ENCODE measurements at regions not wholly inside any gene's neighbourhood (a gene's known extent, or its start where the extent isn't known, plus 50 kb on each side); places are given as distances from the start of the nearest gene placed in this dataset.

DNA sequence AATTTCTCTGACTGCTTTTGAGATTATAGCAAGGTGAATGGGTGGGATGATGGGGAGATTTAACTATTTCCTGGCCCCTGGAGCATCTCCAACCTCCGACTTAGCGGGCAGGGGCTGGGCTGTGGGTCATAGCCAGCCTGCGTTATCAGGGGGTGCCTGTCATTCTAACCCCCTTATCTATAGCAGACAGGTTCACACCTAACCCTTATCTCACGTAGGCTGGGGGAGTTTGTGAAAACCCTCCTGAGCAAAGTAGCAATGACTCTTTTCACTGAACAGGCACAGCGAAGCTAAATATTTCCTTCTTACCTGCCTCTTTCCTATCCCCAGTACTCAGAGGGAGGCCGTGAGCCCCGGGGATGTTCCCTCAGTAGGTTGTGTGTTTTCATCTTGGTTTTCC lies 511.4 kb upstream of the B3GAT1 start:
- ATAC-seq: no peak
- intact Hi-C loops (cut with micrococcal nuclease): no loop called here
- no peak for DNase-seq

DNA sequence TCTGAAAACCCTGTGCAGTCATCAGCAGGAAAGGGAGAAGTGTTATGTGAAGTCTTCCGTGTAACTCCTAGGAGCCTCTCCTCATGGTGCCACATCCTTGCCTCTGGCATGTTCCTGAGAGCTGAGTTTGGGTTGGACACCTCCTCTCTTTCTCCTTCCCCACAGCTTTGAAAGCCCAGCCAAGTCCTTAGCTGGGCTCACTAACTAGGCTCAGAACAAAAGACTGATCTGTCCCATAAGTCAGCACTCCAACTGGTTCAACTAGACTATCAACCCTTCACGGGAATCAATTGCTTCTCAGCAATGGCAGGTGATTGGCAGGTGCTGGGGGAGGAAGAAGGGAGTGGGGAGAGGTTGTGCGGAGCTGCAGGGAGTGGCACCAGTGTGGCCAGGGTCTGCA lies 509.9 kb upstream of the B3GAT1 start:
- DNase-seq: no peak

DNA sequence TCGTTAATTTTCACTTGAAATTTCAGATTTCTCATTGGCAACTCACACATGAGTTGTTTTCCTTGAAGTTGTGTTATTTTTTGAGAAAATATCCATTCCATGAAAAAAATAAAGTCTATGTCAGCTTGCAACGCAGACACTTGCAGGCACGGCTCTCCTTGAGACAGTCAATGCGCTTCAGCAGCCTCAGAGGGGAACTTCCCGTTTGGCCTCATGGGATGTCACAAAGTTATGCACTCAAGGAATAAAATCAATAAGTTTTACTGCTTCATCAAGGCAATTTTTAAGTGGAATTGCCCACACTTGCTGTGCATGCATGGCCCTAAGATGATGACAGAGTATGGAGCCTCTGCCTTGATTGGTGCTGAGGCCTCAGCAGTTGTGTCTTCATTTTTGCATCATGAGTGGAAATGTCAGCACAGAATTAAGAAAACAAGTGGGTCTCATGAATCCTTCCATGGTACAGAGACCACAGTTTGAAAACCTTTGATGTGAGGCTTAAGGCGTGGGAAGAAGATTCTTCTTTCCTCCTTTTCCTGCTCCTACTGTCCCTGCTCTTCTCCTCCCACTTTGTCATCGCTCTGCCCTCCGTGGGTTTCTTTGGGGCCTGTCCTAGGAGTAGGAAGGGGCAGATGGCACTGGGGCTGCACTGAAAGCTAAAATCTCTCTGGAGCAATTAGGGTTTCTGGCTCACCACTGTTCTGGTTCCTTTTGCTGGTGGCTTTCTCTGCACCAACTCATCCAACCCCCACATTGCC lies 509.0 kb upstream of the B3GAT1 start:
- intact Hi-C loops (cut with micrococcal nuclease): no loop called here
- DNase-seq (no peak), ATAC-seq (no peak)

More for the DNA sequence above, 509.9 kb upstream of the B3GAT1 start:
- no peak for ATAC-seq
- intact Hi-C loops (cut with micrococcal nuclease): no loop called here

DNA sequence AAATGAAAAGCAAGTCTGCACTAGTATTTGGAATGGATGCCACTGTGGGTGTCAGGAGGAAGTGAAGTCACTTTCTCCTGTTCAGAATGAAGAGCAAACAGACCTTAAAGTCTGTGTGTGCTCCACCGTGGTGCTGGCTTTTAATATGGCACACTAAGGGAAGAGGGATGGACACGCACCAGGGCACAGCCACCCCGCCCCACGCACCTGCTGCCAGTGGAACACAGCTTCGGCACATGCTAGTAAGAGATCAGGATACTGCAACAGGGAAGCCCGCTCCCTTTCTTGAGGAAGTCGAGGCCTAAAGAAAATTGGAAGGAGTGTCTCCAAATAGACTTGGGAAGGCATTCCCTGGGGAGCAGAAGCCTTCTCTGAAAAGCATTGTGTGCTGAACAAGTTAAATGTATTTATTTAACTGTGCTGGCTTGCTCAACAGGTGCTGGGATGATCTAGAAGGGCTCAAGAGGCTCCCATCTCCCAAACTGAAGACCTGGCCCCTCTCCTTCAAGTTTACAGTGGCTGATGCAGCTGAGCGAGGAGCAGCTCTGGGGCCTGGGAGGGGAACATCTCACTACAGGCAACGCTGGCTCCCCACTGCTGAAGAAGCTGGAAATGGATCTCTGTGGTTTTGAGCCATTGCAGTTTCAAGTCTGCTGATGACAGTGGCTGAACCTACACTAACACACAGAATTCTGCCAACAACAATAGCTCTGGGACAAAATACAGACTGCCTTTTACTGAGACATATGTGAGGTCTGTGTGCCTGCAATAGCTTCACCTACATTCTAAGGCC lies 504.6 kb upstream of the B3GAT1 start:
- ATAC-seq: no peak
- intact Hi-C loops (cut with micrococcal nuclease): no loop called here

DNA sequence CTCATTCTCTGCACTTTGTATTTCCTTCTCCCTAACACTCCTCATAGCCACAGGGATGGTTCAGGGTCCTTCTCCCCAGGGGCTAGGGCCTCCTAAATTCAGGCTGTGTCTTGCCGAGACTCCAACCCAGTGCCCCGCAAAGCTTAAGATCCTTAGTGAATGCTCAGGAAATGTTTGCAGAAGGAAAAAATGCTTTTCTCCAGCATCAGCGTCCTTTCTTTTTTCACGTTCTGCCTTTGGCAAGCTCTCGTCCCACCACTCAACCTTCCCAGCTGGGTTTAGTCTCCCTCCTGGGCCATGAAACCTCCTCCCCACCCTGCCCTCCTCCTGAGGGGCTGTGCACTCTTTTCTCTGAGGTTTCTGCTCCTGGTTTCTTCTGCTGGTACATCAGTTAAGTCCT lies 503.8 kb upstream of the B3GAT1 start:
- intact Hi-C loops (cut with micrococcal nuclease): no loop called here
- DNase-seq: no peak
- ATAC-seq: no peak

More for the DNA sequence above, 504.6 kb upstream of the B3GAT1 start:
- DNase-seq: no peak

DNA sequence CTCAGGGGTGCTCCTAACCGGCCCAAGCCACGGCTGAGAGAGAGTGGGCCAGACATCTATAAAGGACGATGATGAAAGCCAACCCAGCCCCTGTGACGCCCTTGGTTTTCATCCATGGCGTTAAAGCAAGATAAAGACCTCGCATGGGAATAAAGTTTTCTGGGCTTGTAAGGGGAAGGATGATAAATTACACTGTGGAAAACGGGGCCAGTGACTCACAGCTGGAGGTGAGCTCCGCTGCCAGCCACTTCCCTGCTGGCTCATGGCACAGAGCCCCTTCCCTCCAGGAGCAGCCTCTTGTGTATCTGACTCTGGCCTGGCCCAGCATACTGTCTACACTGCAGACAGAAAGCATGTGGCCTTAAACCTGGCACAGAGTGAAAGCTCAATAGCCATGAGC lies 503.2 kb upstream of the B3GAT1 start:
- peak; percentile 95 for ATAC-seq
- DNase-seq: peak; percentile 78
- intact Hi-C loops (cut with micrococcal nuclease): no loop called here

DNA sequence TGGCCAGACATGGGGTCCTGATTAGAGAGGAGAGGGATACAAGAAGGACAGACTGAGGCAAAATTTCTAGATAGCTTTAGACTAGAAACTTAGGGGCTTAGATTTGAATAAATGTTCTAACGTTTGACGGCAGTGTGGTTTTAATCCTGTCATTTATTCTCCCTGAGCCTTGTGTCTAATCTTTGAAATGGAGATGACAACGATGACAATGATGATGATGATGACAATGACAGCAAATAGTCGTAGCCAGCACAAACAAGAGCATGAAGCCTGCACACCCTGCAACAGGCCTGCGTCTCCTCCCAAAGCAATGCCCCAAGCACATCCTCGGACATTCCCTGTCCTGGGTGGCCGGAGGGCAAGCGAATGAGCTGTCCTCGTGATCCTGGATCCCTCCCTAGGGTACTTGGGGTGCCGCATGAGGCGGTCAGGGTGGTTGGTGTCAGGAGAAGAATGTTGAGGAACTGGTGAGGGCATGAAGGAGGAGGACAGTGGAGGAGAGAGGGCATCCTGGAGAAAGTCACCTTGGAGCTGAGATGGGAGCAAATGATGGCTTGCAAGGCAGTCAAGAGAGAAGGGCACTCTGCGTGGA lies 502.1 kb upstream of the B3GAT1 start:
- intact Hi-C loops (cut with micrococcal nuclease): no loop called here
- no peak for ATAC-seq

DNA sequence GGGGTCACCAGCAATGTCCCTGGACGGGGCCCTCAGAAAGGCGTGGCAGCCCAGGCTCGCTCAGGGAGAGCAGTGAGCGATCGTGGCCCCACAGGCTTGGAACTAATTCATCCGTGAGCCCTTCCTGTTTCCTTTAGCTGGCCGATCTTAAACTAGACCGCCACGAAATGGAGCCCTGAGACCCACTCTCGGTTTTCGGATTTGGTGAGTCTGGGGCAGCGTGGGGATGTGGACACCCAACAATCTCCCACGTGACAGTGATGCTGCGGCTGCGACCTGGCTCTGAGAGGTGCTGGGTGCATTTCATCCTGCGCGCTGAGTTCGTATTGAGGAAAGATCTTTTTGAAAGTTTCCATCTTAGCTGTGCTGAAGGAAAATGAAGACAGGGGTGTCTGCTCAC lies 501.3 kb upstream of the B3GAT1 start:
- ATAC-seq: no peak
- no peak for DNase-seq

More for the DNA sequence above, 502.1 kb upstream of the B3GAT1 start:
- DNase-seq: no peak

DNA sequence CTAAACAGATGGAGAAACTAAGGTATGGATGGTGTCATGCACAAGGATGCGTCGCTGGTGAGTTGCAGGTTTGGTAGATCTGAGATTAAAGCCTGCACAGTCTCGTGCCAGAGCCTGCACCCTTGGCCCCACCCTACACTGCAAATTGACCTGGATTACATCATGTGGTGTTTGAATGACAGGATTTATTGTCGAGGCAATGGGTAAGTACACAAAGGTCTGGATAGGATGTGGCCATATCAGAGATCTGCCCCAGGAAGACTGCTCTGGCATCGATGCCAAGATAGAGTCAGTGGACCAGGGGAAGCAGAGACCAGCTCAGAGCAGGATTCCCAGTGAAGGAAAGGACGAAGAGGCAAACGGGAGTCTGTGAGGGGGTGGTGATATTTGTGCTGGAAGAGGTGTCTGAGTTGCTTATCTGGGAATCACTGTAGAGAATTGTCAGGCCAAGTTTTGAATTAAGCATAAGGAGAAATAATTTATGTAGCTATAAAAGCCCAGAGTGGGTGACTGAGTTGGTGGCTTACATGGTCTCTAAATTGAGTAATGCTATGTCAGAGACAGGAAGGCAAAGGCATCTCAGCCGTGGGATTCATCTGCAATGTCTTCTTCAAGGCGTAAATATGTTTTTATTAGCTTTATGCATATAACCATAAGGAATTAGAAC lies 499.6 kb upstream of the B3GAT1 start:
- no peak for ATAC-seq
- no peak for DNase-seq
- intact Hi-C loops (cut with micrococcal nuclease): no loop called here

More for the DNA sequence above, 501.3 kb upstream of the B3GAT1 start:
- intact Hi-C loops (cut with micrococcal nuclease): no loop called here

DNA sequence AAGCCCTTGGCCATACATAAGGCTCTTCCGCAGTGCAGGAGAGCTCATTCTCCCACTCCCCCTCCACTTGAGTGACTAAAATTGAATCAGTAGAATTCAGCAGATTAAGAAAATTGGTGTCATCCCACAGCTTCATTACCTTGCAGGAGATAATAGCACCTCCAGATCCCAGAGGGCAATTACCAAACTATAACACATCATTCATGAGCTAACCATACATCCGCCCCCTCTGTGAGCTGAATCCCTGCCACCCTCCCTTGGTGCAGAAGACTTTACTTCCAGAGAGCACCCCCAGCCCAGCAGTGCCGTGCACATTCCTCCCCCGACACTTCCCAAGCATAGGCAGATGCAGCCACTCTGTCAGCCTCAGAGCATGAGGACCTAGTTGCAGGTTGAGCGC lies 496.5 kb upstream of the B3GAT1 start:
- no peak for ATAC-seq
- intact Hi-C loops (cut with micrococcal nuclease): no loop called here

DNA sequence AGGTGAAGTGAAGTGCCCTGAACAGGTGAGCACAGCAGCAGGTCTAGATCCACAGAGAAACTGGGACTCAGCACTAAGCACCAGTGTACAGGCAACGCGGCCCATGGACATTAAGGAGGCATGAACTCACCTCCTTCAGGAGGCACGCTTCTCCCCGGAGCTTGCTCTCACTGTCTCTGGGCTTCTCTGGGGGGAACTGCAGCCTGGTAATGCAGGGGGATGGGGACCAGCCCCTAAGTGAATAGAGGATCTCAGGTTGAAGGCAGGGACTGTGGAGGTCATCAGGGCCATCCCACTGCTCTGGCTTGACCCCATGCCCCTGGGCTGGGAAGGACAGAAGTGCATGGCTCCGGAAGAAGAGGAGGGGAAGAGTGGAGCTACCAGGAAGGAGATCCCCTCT lies 495.6 kb upstream of the B3GAT1 start:
- intact Hi-C loops (cut with micrococcal nuclease): no loop called here
- ATAC-seq: no peak

More for the DNA sequence above, 496.5 kb upstream of the B3GAT1 start:
- no peak for DNase-seq

DNA sequence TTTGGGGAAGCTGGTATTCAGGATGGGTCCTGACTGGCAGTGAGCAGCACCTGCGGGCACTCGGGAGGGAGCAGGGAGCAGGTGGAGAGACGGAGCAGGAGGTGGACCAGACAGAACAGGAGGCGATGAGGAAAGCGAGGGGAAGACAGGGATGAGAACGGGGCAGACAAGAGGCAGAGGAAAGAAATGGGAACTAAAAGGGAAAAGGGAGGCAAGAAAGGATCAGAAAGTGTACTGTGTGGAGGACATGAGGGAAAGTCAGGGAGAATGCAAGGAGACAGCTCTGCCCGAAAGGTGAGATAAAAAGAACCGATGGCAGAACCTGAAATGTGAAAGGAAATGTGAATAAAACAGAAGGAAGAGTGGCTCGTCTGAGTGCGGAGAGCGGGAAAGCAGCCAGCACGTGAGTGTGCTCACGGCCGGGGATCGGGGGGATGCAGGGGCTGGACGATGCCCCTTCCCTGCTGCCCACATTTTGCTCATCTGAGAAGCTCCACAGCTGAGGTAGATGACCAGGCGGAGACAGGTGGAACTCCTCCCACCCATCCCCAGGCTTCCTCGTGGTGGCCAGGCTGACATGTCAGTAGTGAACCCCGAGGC lies 494.4 kb upstream of the B3GAT1 start:
- ATAC-seq: no peak
- no peak for DNase-seq
- intact Hi-C loops (cut with micrococcal nuclease): no loop called here

More for the DNA sequence above, 495.6 kb upstream of the B3GAT1 start:
- no peak for DNase-seq

DNA sequence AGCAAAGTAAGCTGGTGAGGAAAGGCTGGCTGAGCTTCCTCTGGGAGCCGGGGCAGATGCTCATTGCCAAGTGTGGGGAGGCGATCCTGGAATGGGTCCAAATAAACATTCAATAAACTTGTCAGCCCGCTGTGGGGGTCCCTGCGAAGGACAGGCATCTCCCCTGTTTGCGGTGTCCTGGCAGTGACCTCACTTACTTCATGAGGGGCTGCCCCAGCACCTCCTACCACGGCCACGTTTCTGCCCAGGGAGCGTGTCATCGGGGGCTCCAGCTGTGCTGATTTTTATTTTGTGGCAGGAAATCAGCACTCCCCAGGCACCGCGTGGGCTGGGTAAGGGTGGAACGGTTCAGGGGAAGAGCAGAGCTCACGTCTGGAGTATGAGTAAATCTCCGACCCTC lies 493.9 kb upstream of the B3GAT1 start:
- intact Hi-C loops (cut with micrococcal nuclease): no loop called here
- ATAC-seq (peak; percentile 66), DNase-seq (peak; percentile 35)

DNA sequence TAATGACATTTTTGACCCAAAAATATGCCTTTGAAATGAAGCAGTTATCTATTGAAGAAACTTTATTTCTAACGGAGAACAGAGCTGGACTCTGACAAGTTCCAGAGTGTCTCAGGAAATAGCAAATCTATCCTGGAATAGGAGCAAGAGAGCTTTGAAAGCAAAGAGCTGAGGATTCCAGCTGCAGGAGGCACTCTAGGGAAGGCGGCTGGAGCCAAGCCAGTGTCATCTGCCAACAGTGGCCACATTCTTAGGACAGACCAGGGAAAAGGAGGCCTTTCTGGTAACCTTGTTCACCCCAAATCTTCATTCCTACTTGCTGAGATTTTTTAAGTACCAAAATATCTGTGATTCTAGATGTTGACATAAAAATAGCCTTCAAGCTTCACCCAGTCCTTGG lies 493.5 kb upstream of the B3GAT1 start:
- intact Hi-C loops (cut with micrococcal nuclease): no loop called here
- ATAC-seq (peak; percentile 79), DNase-seq (peak; percentile 71)

DNA sequence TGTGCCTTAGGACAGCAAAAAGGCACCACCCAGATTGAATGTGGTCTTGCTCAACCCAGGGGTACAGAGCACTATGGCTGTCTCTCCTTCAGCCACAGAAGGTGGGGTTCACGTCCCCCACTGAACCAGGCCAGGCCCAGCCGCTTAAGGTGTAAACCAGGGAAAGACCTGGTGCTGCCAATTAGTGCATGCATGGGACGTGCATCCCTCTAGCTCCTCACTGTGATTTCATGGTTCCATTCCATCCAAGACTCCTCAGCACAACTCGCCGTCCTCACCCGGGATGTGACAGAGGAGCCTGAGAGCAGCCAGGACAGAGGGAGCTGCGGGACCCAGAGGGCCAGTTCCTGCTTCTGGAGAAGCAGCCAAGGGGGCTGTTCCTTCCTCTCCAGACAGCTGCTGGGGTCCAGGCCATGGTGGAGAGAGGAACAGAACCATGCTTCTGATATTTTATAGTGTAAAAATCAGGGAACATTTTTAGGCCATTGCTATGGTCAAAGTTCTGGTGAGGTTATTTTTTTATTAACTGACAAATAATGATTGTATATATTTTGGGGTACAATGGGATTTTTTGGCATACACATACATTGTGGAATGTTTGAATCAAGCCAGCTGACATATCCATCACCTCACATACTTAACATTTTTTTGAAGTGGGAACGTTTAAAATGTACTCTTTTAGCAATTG lies 492.2 kb upstream of the B3GAT1 start:
- intact Hi-C loops (cut with micrococcal nuclease): no loop called here
- DNase-seq (no peak), ATAC-seq (no peak)

DNA sequence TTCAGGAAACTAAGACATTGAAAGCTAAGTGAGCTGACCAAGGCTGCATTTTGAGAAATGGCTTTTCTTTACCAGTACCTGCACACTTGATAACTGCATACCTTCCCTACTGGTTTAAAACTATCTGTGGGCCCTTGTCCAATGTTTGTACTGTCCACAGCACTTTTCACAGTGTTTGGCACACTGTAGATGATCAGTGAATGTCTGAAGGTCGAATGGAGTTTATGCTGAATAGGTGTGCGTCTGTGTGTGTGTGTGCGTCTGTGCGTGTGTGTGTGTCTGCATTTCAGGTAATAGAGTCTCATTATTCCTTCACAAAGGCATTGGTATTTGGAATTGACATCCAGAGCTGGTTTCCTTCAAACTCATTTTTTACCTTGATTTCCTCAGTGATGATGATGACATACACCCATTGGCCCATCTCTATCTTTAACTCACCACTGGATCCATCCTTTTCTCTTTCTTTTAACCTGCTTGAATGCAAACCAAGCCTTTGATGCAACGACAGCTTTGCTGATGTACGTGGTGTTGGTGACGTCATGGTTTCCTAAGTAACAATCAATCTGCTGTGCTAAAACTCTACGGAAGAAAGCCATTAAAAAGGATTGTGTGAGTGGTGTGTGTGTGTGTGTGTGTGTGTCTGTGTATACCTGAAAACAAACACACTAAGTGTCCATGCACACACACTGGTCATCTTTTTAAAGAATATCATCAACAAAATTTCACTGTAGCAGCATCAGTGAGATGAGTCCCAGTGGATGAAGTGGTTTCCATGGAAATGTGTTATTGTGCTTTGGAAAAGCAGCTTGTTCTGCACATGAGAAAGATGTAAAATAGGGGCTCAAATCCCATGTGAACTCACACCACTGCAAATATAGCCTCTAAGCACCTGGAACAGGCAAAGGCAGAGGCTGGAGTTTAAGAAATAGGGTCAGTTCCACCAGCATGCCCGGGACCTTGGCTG lies 490.2 kb upstream of the B3GAT1 start:
- DNase-seq: no peak
- intact Hi-C loops (cut with micrococcal nuclease): no loop called here
- ATAC-seq: no peak

DNA sequence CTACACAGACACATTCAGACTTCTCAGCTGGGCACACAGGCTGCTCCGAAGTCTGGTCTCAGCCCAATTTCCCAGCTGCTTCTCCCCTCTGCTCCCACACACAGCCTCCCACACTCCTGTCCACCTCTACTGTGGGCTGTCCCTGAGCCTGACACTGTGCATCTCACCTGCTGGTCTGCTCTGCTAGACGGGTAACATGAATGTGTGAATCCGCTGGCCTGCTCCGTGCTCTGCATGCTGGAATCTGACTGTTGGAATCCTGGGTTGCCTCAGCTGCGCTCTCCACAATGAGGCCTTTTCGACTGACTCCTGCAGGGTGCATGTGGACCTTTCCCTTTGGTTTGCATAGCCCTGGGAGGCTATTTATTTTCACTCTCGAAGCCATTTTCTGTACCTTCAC lies 489.5 kb upstream of the B3GAT1 start:
- ATAC-seq (no peak), DNase-seq (no peak)
- intact Hi-C loops (cut with micrococcal nuclease): no loop called here
